ENCODE measurements at regions not wholly inside any gene's neighbourhood (a gene's known extent, or its start where the extent isn't known, plus 50 kb on each side); places are given as distances from the start of the nearest gene placed in this dataset.

- TF ChIP-seq, protein P1, sequence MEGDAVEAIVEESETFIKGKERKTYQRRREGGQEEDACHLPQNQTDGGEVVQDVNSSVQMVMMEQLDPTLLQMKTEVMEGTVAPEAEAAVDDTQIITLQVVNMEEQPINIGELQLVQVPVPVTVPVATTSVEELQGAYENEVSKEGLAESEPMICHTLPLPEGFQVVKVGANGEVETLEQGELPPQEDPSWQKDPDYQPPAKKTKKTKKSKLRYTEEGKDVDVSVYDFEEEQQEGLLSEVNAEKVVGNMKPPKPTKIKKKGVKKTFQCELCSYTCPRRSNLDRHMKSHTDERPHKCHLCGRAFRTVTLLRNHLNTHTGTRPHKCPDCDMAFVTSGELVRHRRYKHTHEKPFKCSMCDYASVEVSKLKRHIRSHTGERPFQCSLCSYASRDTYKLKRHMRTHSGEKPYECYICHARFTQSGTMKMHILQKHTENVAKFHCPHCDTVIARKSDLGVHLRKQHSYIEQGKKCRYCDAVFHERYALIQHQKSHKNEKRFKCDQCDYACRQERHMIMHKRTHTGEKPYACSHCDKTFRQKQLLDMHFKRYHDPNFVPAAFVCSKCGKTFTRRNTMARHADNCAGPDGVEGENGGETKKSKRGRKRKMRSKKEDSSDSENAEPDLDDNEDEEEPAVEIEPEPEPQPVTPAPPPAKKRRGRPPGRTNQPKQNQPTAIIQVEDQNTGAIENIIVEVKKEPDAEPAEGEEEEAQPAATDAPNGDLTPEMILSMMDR (conservative IDR thresholded peaks at IDR 0.05; ENCODE audit: low read depth, low read length) = no peak
- TF ChIP-seq EZH2 (IDR thresholded peaks at IDR 0.05; ENCODE audit: borderline replicate concordance, low read depth, low read length, poor library complexity, severe bottlenecking) = no peak
These were observed 100.0 kb upstream of the EOLA2 start for GRCh38 chrX:150038315-150038714.
